IMR-90 (cell line): ENCODE measurements at regions not wholly inside any gene's neighbourhood (a gene's known extent, or its start where the extent isn't known, plus 50 kb on each side); places are given as distances from the start of the nearest gene placed in this dataset.

ENCODE experiments used
- ATAC-seq: fragments of 200-7000 bp; cut with Tn5 transposase; 2 replicates; pipeline ENCODE4 v1.9.1; 2020; ENCODE audit warnings: low read depth, mild to moderate bottlenecking, moderate library complexity
- BruUV-seq: library from RNA; stranded (reverse); fragments of 400-500 nt; replicated peaks from 2 replicates; lab custom pipeline; 2021; lab: Mats Ljungman, UMichigan
- CTCF ChIA-PET: fragments of 300-600 bp; formaldehyde crosslinking; extraction: SDS; loops from one replicate; lab custom pipeline; 2021; ENCODE audit warnings: antibody characterized with exemption; lab: Yijun Ruan, JAX
- POLR2A ChIA-PET: fragments of 300-600 bp; sonication (Branson Sonifier 250); formaldehyde crosslinking; loops from one replicate; lab custom pipeline; 2022; ENCODE audit warnings: antibody characterized with exemption; ENCODE audit not compliant: unreplicated experiment; lab: Charles Lee
- DNase-seq: peaks from one replicate; pipeline ENCODE4 v3.0.0; 2013
- H2AFZ ChIP-seq: replicated peaks from 2 replicates; pipeline ENCODE3; 2013; ENCODE audit warnings: low read length, mild to moderate bottlenecking; ENCODE audit not compliant: poor library complexity
- H2AK5ac ChIP-seq: 2 replicates; pipeline ENCODE4 v1.6.1; 2013; ENCODE audit warnings: low read depth, low read length, inconsistent platforms
- H2AK9ac ChIP-seq: replicated peaks from 2 replicates; pipeline ENCODE3; 2013; ENCODE audit warnings: mild to moderate bottlenecking, low read depth, low read length, moderate library complexity; ENCODE audit not compliant: poor library complexity
- H2BK120ac ChIP-seq: 2 replicates; pipeline ENCODE4 v1.6.1; 2013; ENCODE audit warnings: low read depth, low read length, inconsistent platforms
- H2BK15ac ChIP-seq: 3 replicates; pipeline ENCODE4 v1.6.1; 2013; ENCODE audit warnings: low read depth, low read length, inconsistent platforms
- H2BK20ac ChIP-seq: 2 replicates; pipeline ENCODE4 v1.6.1; 2013; ENCODE audit warnings: low read depth, mild to moderate bottlenecking, inconsistent platforms, low read length, moderate library complexity
- H2BK5ac ChIP-seq: 2 replicates; pipeline ENCODE4 v1.6.1; 2013; ENCODE audit warnings: mild to moderate bottlenecking, low read depth, low read length, inconsistent platforms; ENCODE audit not compliant: poor library complexity, severe bottlenecking
- H3K14ac ChIP-seq: replicated peaks from 2 replicates; pipeline ENCODE4 v1.6.1; 2013; ENCODE audit warnings: low read depth, low read length, inconsistent platforms
- H3K18ac ChIP-seq: 2 replicates; pipeline ENCODE4 v1.6.1; 2013; ENCODE audit warnings: low read depth, low read length, control low read depth
- H3K23ac ChIP-seq: 2 replicates; pipeline ENCODE4 v1.6.1; 2013; ENCODE audit warnings: low read depth, low read length, inconsistent platforms
- H3K27ac ChIP-seq: 2 replicates; pipeline ENCODE4 v1.5.1; 2013; ENCODE audit warnings: mild to moderate bottlenecking, control low read depth, low read length; ENCODE audit not compliant: insufficient read depth
- H3K27me3 ChIP-seq: 2 replicates; pipeline ENCODE4 v1.6.1; 2013; ENCODE audit warnings: low read length; ENCODE audit not compliant: control insufficient read depth, insufficient read depth
- H3K36me3 ChIP-seq: 2 replicates; pipeline ENCODE4 v1.6.1; 2013; ENCODE audit warnings: low read length, mixed read lengths; ENCODE audit not compliant: control insufficient read depth, insufficient read depth
- H3K4ac ChIP-seq: 2 replicates; pipeline ENCODE4 v1.6.1; 2013; ENCODE audit warnings: low read depth, low read length, inconsistent platforms
- H3K4me1 ChIP-seq: 2 replicates; pipeline ENCODE4 v1.6.1; 2013; ENCODE audit warnings: low read length, mixed read lengths; ENCODE audit not compliant: control insufficient read depth, insufficient read depth
- H3K4me2 ChIP-seq: 2 replicates; pipeline ENCODE4 v1.6.1; 2013; ENCODE audit warnings: low read depth, mild to moderate bottlenecking, control low read depth, low read length, moderate library complexity
- H3K4me3 ChIP-seq: 2 replicates; pipeline ENCODE4 v1.5.1; 2013; ENCODE audit warnings: low read depth, mild to moderate bottlenecking, control low read depth, low read length, moderate library complexity; ENCODE audit not compliant: insufficient read depth
- H3K56ac ChIP-seq: 2 replicates; pipeline ENCODE4 v1.6.1; 2013; ENCODE audit warnings: low read length, inconsistent platforms; ENCODE audit not compliant: insufficient read depth; ENCODE audit errors: extremely low read depth
- H3K79me1 ChIP-seq, 2 experiments: 2 replicates each; pipeline ENCODE4 v1.6.1; 2013; ENCODE audit warnings: low read length in 2 of 2, inconsistent platforms in 1 of 2, low read depth in 1 of 2
- H3K9ac ChIP-seq: 2 replicates; pipeline ENCODE4 v1.6.1; 2013; ENCODE audit warnings: low read depth, low read length, control low read depth
- H3K9me1 ChIP-seq: 2 replicates; pipeline ENCODE4 v1.6.1; 2013; ENCODE audit warnings: low read length, inconsistent platforms; ENCODE audit not compliant: insufficient read depth
- H3K9me3 ChIP-seq: 2 replicates; pipeline ENCODE4 v1.6.1; 2013; ENCODE audit warnings: low read length; ENCODE audit not compliant: control insufficient read depth, insufficient read depth
- H4K20me1 ChIP-seq: 2 replicates; pipeline ENCODE4 v1.6.1; 2013; ENCODE audit warnings: low read length, inconsistent platforms; ENCODE audit not compliant: insufficient read depth
- H4K5ac ChIP-seq: 2 replicates; pipeline ENCODE4 v1.6.1; 2013; ENCODE audit warnings: mild to moderate bottlenecking, low read depth, low read length, control low read depth
- H4K8ac ChIP-seq, 2 experiments: 2 replicates each; pipeline ENCODE4 v1.6.1; 2013; ENCODE audit warnings: low read depth in 2 of 2, low read length in 2 of 2, control low read depth in 1 of 2, inconsistent platforms in 1 of 2
- H4K91ac ChIP-seq: 2 replicates; pipeline ENCODE4 v1.6.1; 2013; ENCODE audit warnings: low read depth, low read length, inconsistent platforms; ENCODE audit not compliant: insufficient read depth
- CEBPB ChIP-seq: IDR thresholded peaks from 2 replicates; pipeline ENCODE4 v1.6.1; 2012; ENCODE audit warnings: low read depth, low read length, improper control_type of control experiment
- FOS ChIP-seq: fragments of 150-350 bp; IDR thresholded peaks from 2 replicates; pipeline ENCODE4 v1.6.1; 2016; ENCODE audit warnings: low read depth, low read length
- MAFK ChIP-seq: IDR thresholded peaks from 2 replicates; pipeline ENCODE4 v1.6.1; 2012; ENCODE audit warnings: low read depth, low read length, improper control_type of control experiment
- MAZ ChIP-seq: IDR thresholded peaks from 2 replicates; pipeline ENCODE4 v1.6.1; 2012; ENCODE audit warnings: low read depth, mild to moderate bottlenecking, low read length, improper control_type of control experiment, moderate library complexity, borderline replicate concordance
- MXI1 ChIP-seq: IDR thresholded peaks from 2 replicates; pipeline ENCODE4 v1.6.1; 2012; ENCODE audit warnings: low read depth, mild to moderate bottlenecking, low read length, moderate library complexity, borderline replicate concordance
- NFE2L2 ChIP-seq: fragments of 150-350 bp; IDR thresholded peaks from 2 replicates; pipeline ENCODE4 v1.6.1; 2016; ENCODE audit warnings: low read depth, mild to moderate bottlenecking, low read length
- RFX5 ChIP-seq: IDR thresholded peaks from 2 replicates; pipeline ENCODE4 v1.8.0; 2012; ENCODE audit warnings: low read depth, mild to moderate bottlenecking, low read length, moderate library complexity
- whole genome bisulfite sequencing, 2 experiments: methylation state at CpG; one replicate each; pipeline versions ENCODE4 v1.1.5 to v1.1.7; 2013; ENCODE audit warnings: missing lambda C conversion rate in 2 of 2; ENCODE audit not compliant: insufficient read length in 1 of 2; ENCODE audit errors: extremely low coverage in 2 of 2; 5-methylcytosine and 5-hydroxymethylcytosine counted together
- dilution Hi-C: fragments of 300-500 bp; cut with HindIII; formaldehyde crosslinking; loops from one replicate; pipeline ENCODE4 v1.14.3; 2018; ENCODE audit warnings: low sequenced_read_pairs; ENCODE audit not compliant: unreplicated experiment
- in situ Hi-C: fragments of 300-500 bp; cut with MboI; formaldehyde crosslinking; loops from 3 replicates; pipeline ENCODE4 v1.14.3; 2019; ENCODE audit warnings: low sequenced_read_pairs, inconsistent platforms, mixed read lengths
- intact Hi-C: fragments of 100-400 bp; cut with micrococcal nuclease; formaldehyde crosslinking; loops from 2 replicates; pipeline ENCODE4 v1.10.0; 2022
- TF ChIP-seq, protein P1 (sequence below): fragments of 150-350 bp; IDR thresholded peaks from 2 replicates; pipeline ENCODE4 v1.6.1; 2017; ENCODE audit warnings: mild to moderate bottlenecking, antibody characterized with exemption, low read length, low read depth

GRCh38 chr4:8756816-8757215, 114.8 kb downstream of the HMX1 start:
- Histone ChIP-seq H2BK5ac (no peak overlapping the region), H4K5ac (no peak overlapping the region), H2AK5ac (no peak overlapping the region), H3K9me1 (no peaks in the 10 kb centered on the region), H3K4me3 (no peak overlapping the region), H3K79me1 (no peaks in the 10 kb centered on the region), H4K20me1 (no peaks in the 10 kb centered on the region), H4K8ac (no peak overlapping the region), H2BK120ac (no peak overlapping the region), H3K9ac (no peak overlapping the region), H2AK9ac (no peak overlapping the region), H3K14ac (no peak overlapping the region), H3K56ac (no peak overlapping the region), H3K36me3 (no peaks in the 10 kb centered on the region), H3K23ac (no peak overlapping the region), H3K18ac (no peak overlapping the region), H3K4ac (no peak overlapping the region), H4K91ac (no peak overlapping the region), H3K4me2 (no peak overlapping the region), H2AFZ (no peak overlapping the region), H2BK15ac (no peak overlapping the region), H3K4me1 (no peaks in the 10 kb centered on the region), H3K27me3 (no peaks in the 10 kb centered on the region), H2BK20ac (no peak overlapping the region), H3K9me3 (no peaks in the 10 kb centered on the region), H3K27ac (no peak overlapping the region)
- no peak for DNase-seq
- ChIA-PET CTCF (no interaction called here), POLR2A (no interaction called here)
- ATAC-seq: no peak
- WGBS, 2 experiments: no CpG with 5 or more reads among the region's 8 CpGs
- dilution Hi-C loops: no loop called here
- BruUV-seq: no TSS peak
- TF ChIP-seq CEBPB: no peak
- no peak for TF ChIP-seq MXI1
- TF ChIP-seq FOS: no peak
- TF ChIP-seq, protein P1, sequence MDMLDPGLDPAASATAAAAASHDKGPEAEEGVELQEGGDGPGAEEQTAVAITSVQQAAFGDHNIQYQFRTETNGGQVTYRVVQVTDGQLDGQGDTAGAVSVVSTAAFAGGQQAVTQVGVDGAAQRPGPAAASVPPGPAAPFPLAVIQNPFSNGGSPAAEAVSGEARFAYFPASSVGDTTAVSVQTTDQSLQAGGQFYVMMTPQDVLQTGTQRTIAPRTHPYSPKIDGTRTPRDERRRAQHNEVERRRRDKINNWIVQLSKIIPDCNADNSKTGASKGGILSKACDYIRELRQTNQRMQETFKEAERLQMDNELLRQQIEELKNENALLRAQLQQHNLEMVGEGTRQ: no peak
- TF ChIP-seq MAFK: no peak
- TF ChIP-seq RFX5: no peak
- TF ChIP-seq NFE2L2: no peak
- no peak for TF ChIP-seq MAZ
- in situ Hi-C loops: no loop called here
- intact Hi-C loops: no loop called here
